AG08396 (cell line): ENCODE measurements at regions not wholly inside any gene's neighbourhood (a gene's known extent, or its start where the extent isn't known, plus 50 kb on each side); places are given as distances from the start of the nearest gene placed in this dataset.

Experiments used
- DNase-seq: peaks from one replicate; pipeline ENCODE4 v3.0.0; 2012; ENCODE audit warnings: low spot score, mixed read lengths

GRCh38 chr2:575030-575726 lies 102.0 kb downstream of the TMEM18 start:
- no peak for DNase-seq

- no peak for DNase-seq
Observed at GRCh38 chr2:573805-574392, 103.3 kb downstream of the TMEM18 start.

- no peak for DNase-seq
Observed at GRCh38 chr2:573025-573424, 104.2 kb downstream of the TMEM18 start.

GRCh38 chr2:569681-570080 lies 107.5 kb downstream of the TMEM18 start:
- DNase-seq, result no peak

GRCh38 chr2:568639-569235 lies 108.5 kb downstream of the TMEM18 start:
- no peak for DNase-seq

- DNase-seq, result peak; percentile 25
Observed at GRCh38 chr2:567865-568638, 109.2 kb downstream of the TMEM18 start.

- no peak for DNase-seq
Observed at GRCh38 chr2:567496-567864, 109.7 kb downstream of the TMEM18 start.

- DNase-seq, result no peak
Observed at GRCh38 chr2:566379-567313, 110.6 kb downstream of the TMEM18 start.

GRCh38 chr2:564471-565181 lies 112.6 kb downstream of the TMEM18 start:
- no peak for DNase-seq

GRCh38 chr2:563512-563911 lies 113.7 kb downstream of the TMEM18 start:
- DNase-seq, result no peak

- DNase-seq, result no peak
Observed at GRCh38 chr2:562391-563364, 114.5 kb downstream of the TMEM18 start.

- no peak for DNase-seq
Observed at GRCh38 chr2:558879-559278, 118.3 kb downstream of the TMEM18 start.

- DNase-seq, result no peak
Observed at GRCh38 chr2:558302-558642, 118.9 kb downstream of the TMEM18 start.

- no peak for DNase-seq
Observed at GRCh38 chr2:557635-558301, 119.4 kb downstream of the TMEM18 start.

GRCh38 chr2:556485-556884 lies 120.7 kb downstream of the TMEM18 start:
- DNase-seq, result no peak

GRCh38 chr2:555164-555922 lies 121.9 kb downstream of the TMEM18 start:
- DNase-seq, result no peak

- no peak for DNase-seq
Observed at GRCh38 chr2:554444-554843, 122.8 kb downstream of the TMEM18 start.

GRCh38 chr2:552906-553305 lies 124.3 kb downstream of the TMEM18 start:
- no peak for DNase-seq

- no peak for DNase-seq
Observed at GRCh38 chr2:551621-552020, 125.6 kb downstream of the TMEM18 start.
